ENCODE measurements at regions not wholly inside any gene's neighbourhood (a gene's known extent, or its start where the extent isn't known, plus 50 kb on each side); places are given as distances from the start of the nearest gene placed in this dataset.

DNA sequence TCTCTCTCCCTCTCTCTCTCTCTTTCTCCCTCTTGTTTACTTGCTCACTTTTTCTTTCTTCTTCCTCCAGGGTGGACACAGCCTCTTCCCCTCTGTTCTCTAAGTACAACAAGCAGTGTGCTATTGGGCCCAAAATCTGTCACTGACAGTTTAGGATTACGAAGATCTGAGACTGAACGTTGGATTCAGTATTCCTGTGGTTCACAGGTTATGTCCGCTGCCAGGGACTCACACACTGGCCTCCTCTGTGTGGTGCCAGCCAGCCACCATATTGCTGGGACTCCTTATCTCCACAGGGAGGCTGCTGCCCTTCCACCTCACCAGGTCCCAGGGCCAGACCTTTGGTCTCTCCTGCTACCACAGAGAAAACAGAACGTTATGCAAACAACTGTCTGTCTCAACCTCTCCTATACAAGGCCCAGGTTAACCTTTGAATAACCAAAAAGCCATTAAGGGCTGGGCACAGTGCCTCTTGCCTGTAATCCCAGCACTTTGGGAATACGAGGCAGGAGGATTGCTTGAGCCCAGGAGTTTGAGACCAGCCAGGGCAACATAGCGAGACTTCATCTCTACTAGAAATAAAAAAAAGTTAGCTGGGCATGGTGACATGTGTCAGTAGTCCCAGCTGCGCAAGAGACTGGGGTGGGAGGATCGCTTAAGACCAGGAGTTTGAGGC is 171.9 kb upstream of the RAB4A start:
- DNase-seq, result no peak

DNA sequence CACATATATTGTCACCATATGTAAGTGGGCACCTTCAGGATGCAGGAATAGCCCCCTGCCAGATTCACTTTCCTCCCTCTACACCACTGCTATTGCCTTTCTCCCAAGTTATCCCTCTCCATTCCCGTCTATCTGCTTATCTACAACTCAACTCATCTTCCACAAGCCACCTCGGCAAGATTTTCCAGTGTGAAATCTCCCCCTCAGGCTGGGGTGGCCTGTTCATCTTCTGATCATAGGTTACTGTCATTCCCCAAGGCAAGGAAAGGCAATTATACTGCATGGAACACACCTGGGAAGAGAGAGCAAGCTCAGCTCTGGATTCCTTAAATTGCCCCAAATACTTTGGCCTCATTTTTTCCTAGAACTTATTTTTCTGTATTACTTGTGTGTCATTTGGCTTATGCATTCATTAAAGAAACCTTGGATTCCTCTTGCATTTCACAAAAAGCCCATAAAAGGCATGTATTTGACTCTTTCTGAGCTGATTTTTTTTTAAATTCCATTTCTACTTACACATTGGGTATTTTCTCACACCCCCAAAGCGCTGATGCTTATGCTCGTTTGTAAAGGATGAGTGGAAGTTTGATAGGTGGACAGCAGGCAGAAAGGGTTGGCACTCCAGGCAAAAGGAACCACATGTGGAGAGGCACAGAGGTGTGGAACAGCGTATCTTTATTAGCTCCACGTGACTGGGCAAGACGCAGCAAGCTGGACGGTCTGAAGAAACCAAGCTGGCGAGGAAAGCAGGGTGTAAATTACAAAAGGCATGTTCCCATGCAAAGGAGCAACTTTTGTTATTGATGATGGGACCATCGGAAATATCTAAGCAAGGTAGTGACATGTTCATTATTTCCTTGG is 169.7 kb upstream of the RAB4A start:
- no peak for DNase-seq

DNA sequence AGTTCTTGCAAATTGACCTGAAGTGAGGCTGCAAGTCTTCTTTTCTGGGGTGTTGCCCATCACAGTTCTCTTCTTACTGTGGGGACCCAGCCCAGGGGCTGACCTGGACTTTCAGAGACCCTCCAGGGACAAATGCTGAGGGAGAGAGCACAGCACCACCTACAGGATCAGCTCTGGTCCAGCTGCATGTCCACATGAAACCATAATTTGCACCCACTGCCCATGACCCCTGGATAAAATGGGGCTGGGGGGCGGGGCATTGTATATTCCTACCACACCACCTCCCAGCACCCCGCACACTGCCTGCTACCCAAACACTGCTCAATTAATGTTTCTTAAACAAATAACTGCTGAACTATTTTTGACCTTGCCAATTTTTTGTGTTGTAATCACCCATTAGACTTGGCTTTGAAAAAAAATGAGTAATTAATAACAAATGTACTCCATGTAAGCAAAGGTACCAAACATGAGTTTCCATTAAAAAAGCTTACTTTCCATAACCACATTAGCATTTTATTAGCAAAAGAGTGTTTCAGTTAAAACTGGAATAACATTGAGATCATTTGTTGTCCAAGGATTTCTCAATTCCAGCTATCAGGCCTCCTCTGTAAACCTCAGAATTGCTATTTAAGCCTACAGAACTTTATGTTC is 168.0 kb upstream of the RAB4A start:
- DNase-seq, result no peak

DNA sequence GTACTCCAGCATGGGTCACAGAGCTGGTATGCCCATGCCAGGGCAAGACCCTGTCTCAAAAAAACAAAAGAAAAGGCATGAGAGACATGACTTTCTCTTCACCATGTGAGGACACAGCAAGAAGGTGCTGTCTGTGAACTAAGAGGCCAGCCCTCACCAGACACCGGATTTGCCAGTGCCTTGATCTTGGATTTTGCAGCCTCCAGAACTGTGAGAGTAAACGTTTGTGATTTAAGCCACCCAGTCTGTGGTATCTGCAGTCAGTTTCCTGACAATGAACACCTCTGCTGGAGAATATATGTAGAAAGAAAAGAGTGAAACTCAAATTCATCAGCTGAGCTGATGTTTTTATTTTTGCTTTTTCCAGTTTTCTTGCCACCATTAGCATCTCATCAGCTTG is 166.3 kb upstream of the RAB4A start:
- DNase-seq, result no peak

DNA sequence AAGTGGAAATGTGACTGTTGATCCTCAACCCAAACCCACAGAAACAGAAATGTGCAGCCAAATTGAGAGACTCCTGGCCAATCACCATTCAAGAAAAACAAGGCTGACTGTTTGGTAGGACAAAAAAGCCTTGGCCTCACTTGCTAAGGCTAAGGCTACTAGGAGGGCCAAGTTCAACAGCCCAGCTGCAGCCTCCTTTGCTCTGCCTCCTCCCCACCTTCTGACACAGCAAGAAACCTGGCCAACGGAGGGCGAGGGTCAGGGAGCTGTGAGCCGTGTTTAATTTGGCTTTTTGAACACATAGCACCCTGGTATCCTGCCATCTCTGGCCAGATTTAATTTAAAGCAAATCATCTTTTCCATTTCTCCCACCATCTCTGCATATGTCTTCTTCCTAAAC is 165.8 kb upstream of the RAB4A start:
- DNase-seq, result no peak

DNA sequence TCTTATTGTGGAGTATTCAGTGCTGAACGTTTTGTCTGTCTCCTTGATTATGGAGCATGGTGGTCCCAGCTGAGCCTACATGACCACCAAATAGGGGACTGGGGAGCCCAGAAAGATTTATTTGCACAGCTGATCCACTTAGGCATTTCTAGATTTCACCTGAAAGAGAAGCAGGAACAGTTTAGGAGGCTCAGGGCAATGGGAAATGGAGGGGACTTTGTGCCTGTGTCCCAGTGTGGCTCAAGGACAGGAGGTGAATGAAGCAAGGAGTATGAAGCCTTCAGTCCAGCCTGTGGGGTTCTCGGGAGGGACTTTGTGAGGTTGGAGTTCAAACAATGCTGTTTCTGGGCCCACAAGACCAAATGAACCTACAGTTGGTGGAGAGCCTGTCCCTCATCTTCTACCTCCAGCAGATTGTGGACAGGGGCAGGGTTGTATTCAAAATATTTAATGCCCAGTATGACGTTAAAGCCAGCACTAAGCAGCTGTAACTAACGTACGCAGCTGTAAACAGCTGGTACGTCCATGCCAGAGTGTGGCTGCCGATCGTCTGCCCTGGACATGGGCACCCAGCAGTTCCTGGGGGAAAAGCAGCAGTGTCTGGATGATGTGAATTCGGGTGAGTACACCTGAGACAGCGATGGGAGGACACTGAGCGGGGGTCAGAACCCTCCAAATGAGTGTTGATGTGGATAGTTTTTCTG is 164.9 kb upstream of the RAB4A start:
- DNase-seq, result no peak

DNA sequence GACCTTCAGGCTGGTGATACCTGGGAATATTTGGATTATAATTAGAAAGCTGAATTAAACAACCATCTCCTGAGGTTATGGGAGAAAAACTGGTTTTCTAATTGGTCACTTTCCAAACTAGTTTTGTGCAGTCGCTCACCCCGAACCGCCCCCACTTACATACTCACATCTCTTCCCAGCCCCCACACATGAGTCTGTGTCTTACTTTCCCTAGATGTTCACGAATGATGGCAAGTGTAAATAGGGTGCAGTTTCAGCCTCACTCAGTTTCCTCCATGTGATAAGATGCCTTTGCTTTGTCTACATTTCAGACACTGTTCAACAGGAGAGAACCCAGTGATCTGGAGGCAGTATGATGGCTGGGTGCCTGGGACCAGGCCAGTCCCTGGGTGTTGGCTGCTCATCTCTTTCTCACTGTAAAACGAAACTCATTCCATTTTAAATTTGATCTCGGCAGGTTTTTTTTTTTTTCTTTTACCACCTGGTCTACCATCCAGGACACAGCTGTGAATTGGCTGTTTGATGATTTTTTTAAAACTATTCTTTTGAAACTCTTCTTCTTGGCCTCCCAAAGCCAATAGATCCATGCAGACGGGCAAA is 164.3 kb upstream of the RAB4A start:
- DNase-seq, result no peak

DNA sequence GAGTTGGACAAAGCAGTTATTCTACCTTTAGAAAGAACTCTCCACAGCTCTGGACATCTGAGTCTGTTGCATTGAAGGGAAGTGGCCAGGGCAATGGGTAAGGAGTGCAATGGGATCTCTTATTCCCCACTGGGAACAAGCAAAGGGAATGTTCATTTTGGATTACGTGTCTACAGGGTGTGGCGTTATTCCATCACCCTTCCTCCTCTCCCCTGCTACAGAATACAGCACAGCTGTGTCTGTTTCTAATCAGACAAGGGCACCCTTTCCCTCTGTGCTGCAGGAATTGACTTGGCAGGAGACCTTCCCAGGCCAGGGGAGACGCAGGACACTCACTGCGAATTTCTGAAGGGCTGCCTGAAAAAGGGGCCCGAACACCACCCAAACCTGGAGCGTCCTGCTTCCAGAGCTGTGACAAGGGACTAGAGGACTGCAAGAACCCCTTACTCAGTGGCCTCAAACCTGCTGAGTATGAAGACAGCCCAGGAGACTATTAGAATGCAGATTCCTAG is 163.6 kb upstream of the RAB4A start:
- DNase-seq, result no peak

DNA sequence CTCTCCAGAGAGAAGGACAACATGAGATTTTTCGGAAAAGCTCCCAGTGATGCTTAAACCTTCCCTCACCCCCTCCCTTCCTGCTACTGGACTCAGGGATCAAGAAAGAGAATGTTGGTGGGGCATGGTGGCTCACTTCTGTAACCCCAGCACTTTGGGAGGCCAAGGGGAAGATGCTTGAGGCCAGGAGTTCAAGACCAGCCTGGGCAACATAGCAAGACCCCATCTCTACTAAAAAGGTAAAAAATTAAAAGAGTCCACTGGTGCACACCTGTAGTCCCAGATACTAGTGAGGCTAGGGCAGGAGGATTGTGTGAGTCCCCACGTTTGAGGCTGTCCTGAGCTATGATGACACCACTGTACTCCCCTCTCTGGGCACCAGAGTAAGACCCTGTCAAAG is 162.9 kb upstream of the RAB4A start:
- DNase-seq, result no peak

DNA sequence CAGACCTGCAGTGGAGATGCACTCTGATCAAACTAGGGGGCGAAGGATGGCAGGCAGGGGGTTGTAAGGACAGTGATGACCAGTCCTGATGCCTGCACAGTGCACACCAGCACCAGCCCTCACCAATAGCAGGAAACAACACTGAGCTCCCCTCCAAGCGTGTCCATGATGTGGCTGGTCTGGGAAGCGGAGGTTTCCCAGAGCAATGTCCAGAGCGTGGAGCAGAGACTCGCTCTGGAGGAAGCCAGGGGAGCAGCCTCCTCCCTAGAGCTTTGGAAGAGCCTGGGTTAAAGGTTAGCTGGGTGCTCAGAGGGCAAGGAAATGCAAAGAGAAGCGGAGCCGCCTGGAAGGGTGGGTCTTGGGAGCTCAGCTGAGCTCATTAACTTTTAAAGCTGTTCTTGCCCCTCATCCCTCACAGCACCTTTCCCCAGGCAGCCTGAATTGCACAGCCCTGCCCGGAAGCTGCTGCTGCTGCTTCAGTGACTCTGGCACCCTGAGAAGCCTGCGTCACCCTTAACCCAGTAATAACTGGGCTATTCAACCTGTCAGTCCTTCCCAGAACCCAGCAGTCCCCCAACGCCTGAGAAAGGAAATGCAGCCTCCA is 162.2 kb upstream of the RAB4A start:
- DNase-seq, result no peak

DNA sequence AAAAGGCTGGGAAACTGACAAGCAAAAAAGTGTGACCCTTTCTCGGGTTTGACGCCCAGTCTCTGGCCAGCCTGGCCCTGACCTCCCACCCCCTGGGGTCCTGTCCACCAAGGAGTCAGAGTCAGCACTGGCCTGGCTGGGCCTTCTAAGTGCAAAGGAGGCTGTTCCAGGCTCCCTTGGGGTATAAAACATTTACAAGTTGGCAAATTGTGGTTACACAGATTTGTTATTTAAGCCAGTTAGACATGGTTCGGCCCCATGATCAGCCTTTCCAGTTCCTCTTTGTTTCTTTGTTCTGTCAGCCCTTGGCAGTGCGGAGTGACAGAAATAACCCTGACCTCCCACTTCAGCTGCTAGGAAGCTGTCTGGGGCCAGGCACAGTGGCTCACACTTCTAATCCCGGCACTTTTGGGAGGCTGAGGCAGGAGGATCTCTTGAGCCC is 161.6 kb upstream of the RAB4A start:
- no peak for DNase-seq

DNA sequence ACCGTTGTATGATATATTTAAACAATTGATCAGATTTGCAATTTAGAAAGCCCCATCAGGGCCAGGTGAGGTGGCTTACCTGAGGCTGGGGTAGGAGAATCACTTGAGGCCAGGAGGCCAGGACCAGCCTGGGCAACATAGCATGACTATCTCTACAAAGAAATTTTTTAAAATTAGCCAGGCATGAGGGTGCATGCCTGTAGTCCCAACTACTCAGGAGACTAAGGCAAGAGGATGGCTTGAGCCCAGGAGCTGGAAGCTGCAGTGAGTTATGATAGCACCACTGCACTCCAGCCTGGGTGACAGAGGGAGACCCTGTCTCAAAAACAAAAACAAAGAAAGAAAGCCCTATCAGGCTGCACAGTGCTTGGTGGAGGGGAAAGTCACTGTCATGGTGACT is 159.9 kb upstream of the RAB4A start:
- DNase-seq, result no peak

DNA sequence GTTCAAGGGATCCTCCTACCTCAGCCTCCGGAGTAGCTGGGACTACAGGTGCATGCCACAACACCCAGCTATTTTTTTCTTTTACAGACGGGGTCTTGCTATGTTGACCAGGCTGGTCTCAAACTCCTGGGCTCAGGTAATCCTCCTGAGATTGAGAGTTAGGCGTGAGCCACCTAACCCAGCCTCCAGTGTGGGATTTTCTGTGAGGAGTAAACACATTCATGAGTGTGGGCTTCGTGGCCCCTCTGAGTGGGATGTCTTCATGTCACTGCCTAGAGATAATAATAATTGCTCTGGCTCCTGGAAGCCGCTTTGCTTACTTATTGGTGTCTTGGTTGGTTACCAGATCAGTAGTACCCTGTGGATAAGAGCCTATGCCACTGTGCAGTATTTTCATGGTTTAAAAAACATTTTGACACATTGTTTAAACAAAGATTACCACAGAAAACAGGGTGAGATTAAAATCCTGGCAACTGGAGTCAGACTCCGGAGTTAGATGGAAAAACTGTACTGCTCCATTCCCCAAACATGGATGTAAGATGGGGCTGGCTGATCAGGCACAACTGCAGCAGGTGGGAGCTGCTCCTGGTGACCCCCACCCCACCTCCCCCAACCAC is 159.1 kb upstream of the RAB4A start:
- no peak for DNase-seq

DNA sequence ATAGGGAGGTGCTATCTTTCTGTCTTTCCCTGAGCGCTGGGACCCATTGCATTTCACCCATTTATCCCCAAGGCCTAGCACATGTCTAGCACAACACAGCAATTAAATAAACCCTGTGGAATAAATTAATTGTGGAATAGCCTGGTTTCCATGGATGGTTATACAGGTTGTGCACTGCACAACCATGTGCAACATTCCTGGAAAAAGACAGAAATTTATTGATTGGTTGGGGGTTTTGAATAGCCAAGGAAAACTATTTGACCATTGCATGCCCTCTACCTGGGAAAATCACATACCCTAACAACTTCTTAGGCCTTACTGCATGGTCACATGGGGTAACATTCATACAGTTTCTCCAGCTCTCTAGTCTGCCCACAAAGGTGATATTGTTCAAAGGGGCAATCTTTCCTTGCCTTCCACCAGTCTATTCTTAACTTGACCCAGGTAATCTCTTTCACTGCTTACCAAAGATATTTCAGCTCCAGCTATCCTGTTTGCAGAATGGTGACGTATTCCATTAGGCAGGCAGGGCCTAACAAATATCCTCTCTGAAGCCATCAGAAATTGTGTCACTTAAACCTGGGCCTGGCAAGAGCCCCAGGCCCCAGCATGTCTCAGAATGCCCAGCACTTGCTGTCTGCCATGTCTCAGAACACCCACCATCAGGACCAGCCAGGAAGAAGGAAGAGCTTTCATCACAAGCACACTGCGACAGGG is 157.9 kb upstream of the RAB4A start:
- DNase-seq, result no peak

DNA sequence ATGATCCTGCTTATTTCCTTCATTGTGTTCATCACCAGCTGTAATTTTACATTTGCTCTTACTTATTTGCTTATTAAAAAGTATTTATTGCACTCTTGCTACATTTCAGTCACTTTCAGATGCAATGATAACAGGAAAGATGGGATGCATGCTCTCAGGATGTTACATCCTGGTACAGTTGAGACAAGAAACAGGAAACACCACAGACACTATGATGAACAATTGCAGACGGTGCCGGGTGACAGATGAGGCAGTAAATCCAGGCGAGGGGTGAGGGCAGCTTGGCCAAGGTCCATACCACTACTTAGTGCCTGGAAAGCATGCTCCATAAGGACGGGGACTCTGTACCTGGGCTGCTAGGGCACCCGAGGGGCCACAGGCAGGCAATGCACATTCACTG is 156.6 kb upstream of the RAB4A start:
- DNase-seq, result no peak

DNA sequence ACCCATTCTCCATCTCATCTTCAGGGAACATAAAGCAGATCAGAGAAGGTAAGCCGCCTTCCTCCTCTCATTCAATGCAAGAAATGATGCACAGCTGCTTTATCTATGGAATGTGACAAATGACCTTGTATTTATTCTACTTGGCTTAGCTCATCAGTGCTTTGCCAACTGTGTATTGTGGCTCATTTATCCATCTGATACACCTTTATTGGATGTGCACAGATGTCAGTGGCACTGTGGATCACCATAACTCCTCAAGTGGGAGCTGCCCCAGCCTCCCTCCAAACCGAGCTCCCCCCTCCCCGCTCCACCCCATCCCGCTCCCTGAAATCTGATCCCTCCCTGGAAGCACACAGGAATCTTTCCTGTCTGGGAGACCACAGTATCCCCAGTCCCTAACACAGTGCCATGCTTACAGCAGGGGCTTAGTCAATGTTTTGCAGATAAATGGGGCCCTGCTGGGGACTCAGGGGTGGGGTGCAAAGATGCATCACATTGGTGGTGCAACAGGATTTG is 156.0 kb upstream of the RAB4A start:
- DNase-seq, result no peak

DNA sequence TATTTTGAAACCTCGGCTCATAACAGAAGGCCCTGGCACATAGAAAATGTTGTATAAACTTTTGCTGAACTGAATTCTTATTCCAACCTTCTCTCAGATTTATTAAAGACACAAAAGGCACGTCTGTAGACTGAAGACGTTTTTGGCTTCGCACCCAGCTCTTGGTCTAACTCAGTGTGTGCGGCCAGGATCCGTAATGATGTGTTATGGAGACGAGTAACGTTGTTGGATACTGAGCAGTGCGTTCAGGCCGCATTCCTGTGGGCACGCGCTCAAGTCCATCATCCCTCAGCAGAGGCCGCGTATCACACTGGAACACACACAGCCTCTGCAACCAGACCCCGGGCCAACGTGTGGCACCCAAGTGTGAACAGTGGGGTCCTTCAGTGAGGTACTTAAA is 154.8 kb upstream of the RAB4A start:
- DNase-seq, result no peak

DNA sequence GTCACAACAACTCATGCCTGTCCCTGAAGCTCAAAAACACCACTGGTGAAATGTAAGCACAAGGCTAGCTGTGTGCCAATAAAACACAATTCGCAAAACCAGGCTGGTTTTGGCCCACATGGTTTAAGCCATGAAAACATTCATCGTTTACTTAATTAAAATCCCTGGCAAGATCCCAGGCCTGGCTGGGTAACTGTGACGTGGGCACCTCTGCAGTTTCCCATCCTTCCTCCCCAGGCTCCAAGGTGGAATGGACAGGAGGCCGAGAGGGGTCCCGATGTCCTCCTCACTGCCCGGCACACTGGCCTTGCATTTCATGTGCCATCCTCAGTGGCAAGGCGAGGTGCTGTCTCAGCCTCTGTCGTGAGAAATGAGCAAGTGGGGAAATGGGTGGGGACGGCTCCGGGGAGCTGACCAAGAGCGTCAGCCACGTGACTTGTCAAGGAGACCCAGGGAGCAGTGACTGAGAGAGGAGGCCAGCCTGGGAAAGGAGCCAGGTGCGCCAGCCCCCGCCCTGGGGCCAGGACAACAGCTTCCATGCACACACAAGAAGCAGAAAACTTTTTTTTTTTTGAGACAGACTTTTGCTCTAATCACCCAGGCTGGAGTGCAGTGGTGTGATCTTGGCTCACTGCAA is 153.1 kb upstream of the RAB4A start:
- peak; percentile 19 for DNase-seq

DNA sequence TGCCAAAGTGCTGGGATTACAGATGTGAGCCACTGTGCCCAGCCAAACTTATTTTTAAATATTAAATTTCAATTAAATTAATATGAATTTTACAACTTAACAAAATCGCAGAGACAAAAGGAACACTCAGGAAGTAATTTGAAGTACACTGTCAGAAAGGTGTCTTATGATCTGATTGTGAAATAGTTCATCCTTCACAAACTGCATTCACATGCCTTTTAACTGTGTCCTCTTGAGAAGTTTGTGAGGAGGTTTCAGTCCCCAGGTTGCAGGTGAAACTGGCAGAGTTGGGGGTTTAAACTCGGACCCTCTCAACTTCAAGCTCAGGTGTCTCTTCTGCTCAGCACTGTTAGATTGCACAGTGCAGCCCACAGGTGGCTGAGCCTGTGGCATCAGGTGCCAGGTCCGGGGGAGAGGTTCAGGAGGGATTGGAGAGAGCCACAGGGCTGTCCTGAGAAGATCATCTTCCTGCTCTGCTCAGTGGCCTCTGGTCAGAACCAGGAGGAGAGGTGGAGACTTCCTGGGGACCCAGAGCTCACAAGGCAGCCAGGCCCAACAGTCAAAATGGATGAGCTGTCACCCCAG is 152.3 kb upstream of the RAB4A start:
- no peak for DNase-seq

DNA sequence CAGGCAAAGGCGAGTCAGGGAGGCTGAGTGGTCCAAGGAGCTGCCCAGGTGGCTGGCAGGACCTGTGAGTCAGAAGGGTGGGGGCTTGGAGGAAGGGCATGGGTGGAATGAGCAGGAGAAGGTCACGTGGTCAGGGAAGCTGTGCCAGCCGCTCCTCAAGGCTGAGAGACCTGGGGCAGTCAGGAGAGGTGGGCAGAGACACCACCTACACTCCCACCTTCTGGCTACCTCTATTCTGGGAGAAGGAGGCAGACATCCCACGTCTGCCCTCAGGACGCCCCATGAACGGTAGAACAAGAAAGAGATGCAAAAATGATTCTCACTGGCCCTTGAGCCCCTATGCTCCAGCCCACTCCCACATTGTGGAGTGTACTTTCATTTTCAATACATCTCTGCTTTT is 151.8 kb upstream of the RAB4A start:
- no peak for DNase-seq

Measured in NCI-H510A treated with DMSO at 0.1 percent for 48 hours (cell line).